Adrenal gland (tissue), 9 donors: ENCODE measurements at regions not wholly inside any gene's neighbourhood (a gene's known extent, or its start where the extent isn't known, plus 50 kb on each side); places are given as distances from the start of the nearest gene placed in this dataset.

Experiments used
- DNase-seq, 7 donors: peaks; one replicate each; pipeline ENCODE4 v3.0.0-alpha.2; 2019 to 2020
- H3K27ac ChIP-seq, 5 donors: fragments of 200-600 bp; sonication (generic) in 4 of 5; 1 replicate in 3 of 5; 2 replicates in 2 of 5; pipeline versions ENCODE4 v1.5.1 to v1.8.0; 2016 to 2020; ENCODE audit warnings: mild to moderate bottlenecking in 1 of 5
- H3K27me3 ChIP-seq: fragments of 200-600 bp; 2 replicates; pipeline ENCODE4 v1.8.0; 2021
- H3K36me3 ChIP-seq, 2 donors: fragments of 200-600 bp; replicated peaks in 1 of 2; 1 replicate in 1 of 2; 2 replicates in 1 of 2; pipeline versions ENCODE4 v1.5.1 to v1.8.0; 2018 to 2022
- H3K4me1 ChIP-seq, 2 donors: fragments of 200-600 bp; replicated peaks in 1 of 2; 1 replicate in 1 of 2; 2 replicates in 1 of 2; pipeline versions ENCODE4 v1.5.1 to v1.8.0; 2018 to 2021
- H3K4me3 ChIP-seq, 4 donors: fragments of 200-600 bp; sonication (generic) in 3 of 4; one replicate each; pipeline ENCODE4 v1.5.1; 2016 to 2018
- H3K9me3 ChIP-seq, 3 donors: fragments of 200-600 bp; sonication (generic) in 1 of 3; replicated peaks in 1 of 3; 1 replicate in 2 of 3; 2 replicates in 1 of 3; pipeline versions ENCODE4 v1.5.1 to v1.8.0; 2016 to 2021
- CTCF ChIP-seq, 6 experiments: fragments of 450-650 bp in 4 of 6; fragments of 200-600 bp in 2 of 6; sonication (generic) in 1 of 6; IDR thresholded peaks; 1 replicate in 5 of 6; 2 replicates in 1 of 6; pipeline versions ENCODE4 v1.5.1 to v1.8.0; 2016 to 2021; ENCODE audit warnings: antibody characterized with exemption in 6 of 6, mild to moderate bottlenecking in 2 of 6, moderate library complexity in 1 of 6
- POLR2A ChIP-seq, 2 donors: fragments of 450-650 bp; IDR thresholded peaks; one replicate each; pipeline ENCODE4 v1.6.1; 2017; ENCODE audit warnings: antibody characterized with exemption in 2 of 2, mild to moderate bottlenecking in 2 of 2, moderate library complexity in 1 of 2
- WGBS, 4 donors: extraction: QIAGEN DNeasy Blood & Tissue Kit in 2 of 4; methylation state at CpG; one replicate each; pipeline versions ENCODE4 v1.1.5 to v1.1.7; 2013 to 2017; 5-methylcytosine and 5-hydroxymethylcytosine counted together
- intact Hi-C, 2 donors: fragments of 100-400 bp; cut with DNase I; formaldehyde crosslinking; loops; one replicate each; pipeline versions ENCODE4 v1.14.1 to v1.15.0; 2022 to 2023
- donor health status: healthy with polysubstance abuse.
- donor health status: Bipolar disorder and iron deficiency.
- donor health status: DM: yes; HTN: yes; CAD: no.
- donor health status: DM: no; HTN: no; CAD: no.
- donor health status: DM: no; HTN: no; CAD: no.

GRCh38 chr1:87906078-87906477 lies 577.4 kb downstream of the LMO4 start:
- intact Hi-C loops, result no loop called here
- DNase-seq, result no peak
- Histone ChIP-seq H3K4me1 (no peaks in the 10 kb centered on the region), H3K27me3 (no peaks in the 10 kb centered on the region), H3K36me3 (no peaks in the 10 kb centered on the region), H3K9me3 (no peaks in the 10 kb centered on the region), H3K4me3 (no peak overlapping the region), H3K27ac (no peak overlapping the region)
- TF ChIP-seq CTCF (IDR thresholded peaks at IDR 0.05) (no peak), POLR2A (IDR thresholded peaks at IDR 0.05) (no peak)
- WGBS, 4 donors, result 79 to 93% (median 85%) methylated on average over 3 of the region's 3 CpGs

GRCh38 chr1:87913361-87913760 lies 584.7 kb downstream of the LMO4 start:
- no peaks in the 10 kb centered on the region for H3K36me3 ChIP-seq
- no peaks in the 10 kb centered on the region for H3K27me3 ChIP-seq
- TF ChIP-seq CTCF (IDR thresholded peaks at IDR 0.05), result no peak
- TF ChIP-seq POLR2A (IDR thresholded peaks at IDR 0.05), result no peak
- no peak for DNase-seq
- H3K27ac ChIP-seq, result no peak overlapping the region
- peaks cover 0 to 4% (median 0%) of the 10 kb centered on the region in 3 donors for H3K9me3 ChIP-seq
- H3K4me3 ChIP-seq, result no peak overlapping the region
- no peaks in the 10 kb centered on the region for H3K4me1 ChIP-seq
- WGBS, 4 donors, result 91 to 100% (median 99%) methylated on average over 1 of the region's 1 CpG
- intact Hi-C loops, result no loop called here

- Histone ChIP-seq H3K4me1 (no peaks in the 10 kb centered on the region), H3K9me3 (peaks cover 0 to 4% (median 0%) of the 10 kb centered on the region in 3 donors), H3K27ac (no peak overlapping the region), H3K36me3 (no peaks in the 10 kb centered on the region), H3K4me3 (no peak overlapping the region), H3K27me3 (no peaks in the 10 kb centered on the region)
- no peak for DNase-seq
- intact Hi-C loops, result no loop called here
- TF ChIP-seq CTCF (IDR thresholded peaks at IDR 0.05) (no peak), POLR2A (IDR thresholded peaks at IDR 0.05) (no peak)
Measured at GRCh38 chr1:87914396-87914795, 585.7 kb downstream of the LMO4 start.

GRCh38 chr1:87915771-87916170 lies 587.1 kb downstream of the LMO4 start:
- no peak for DNase-seq
- Histone ChIP-seq H3K36me3 (no peaks in the 10 kb centered on the region), H3K9me3 (peaks cover 0 to 4% (median 0%) of the 10 kb centered on the region in 3 donors), H3K4me3 (no peak overlapping the region), H3K4me1 (no peaks in the 10 kb centered on the region), H3K27me3 (no peaks in the 10 kb centered on the region), H3K27ac (no peak overlapping the region)
- intact Hi-C loops, result no loop called here
- no peak for TF ChIP-seq POLR2A (IDR thresholded peaks at IDR 0.05)
- no peak for TF ChIP-seq CTCF (IDR thresholded peaks at IDR 0.05)
- WGBS, 4 donors, result 89 to 100% (median 92%) methylated on average over 2 of the region's 2 CpGs
